DOHH2 (cell line): ENCODE measurements at regions not wholly inside any gene's neighbourhood (a gene's known extent, or its start where the extent isn't known, plus 50 kb on each side); places are given as distances from the start of the nearest gene placed in this dataset.

Experiments
- EZH2phosphoT487 ChIP-seq: fragments of 200-600 bp; sonication (generic); IDR thresholded peaks from 2 replicates; pipeline ENCODE4 v1.6.1; 2017; ENCODE audit warnings: borderline replicate concordance, mild to moderate bottlenecking, antibody characterized with exemption, low read length, moderate library complexity, mixed read lengths
- TF ChIP-seq, protein P1 (sequence below): fragments of 200-600 bp; sonication (generic); IDR thresholded peaks from one replicate; pipeline ENCODE4 v1.5.1; 2014; ENCODE audit warnings: antibody characterized with exemption, mild to moderate bottlenecking, low read depth, low read length; ENCODE audit not compliant: poor library complexity, severe bottlenecking

DNA sequence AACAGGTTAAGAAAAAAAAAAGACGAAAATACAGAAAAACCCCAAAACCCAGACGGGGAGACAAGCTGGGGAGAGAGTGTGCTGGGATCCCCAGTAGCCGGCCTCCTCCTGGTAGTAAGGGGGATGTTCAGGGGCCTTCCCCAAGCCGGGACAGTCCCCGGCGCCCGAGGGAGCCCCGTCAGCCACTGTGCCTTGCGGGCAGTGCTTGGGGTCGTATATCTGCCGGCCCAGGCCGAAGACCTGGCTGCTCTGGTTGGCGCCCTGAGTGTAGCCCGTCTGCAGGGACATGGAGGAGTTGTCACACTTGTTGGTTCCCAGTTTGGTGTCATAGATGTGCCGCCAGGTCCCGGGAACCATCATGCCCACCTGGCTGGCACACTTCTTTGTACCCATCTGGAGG is 287.2 kb upstream of the GADL1 start:
- TF ChIP-seq, protein P1, sequence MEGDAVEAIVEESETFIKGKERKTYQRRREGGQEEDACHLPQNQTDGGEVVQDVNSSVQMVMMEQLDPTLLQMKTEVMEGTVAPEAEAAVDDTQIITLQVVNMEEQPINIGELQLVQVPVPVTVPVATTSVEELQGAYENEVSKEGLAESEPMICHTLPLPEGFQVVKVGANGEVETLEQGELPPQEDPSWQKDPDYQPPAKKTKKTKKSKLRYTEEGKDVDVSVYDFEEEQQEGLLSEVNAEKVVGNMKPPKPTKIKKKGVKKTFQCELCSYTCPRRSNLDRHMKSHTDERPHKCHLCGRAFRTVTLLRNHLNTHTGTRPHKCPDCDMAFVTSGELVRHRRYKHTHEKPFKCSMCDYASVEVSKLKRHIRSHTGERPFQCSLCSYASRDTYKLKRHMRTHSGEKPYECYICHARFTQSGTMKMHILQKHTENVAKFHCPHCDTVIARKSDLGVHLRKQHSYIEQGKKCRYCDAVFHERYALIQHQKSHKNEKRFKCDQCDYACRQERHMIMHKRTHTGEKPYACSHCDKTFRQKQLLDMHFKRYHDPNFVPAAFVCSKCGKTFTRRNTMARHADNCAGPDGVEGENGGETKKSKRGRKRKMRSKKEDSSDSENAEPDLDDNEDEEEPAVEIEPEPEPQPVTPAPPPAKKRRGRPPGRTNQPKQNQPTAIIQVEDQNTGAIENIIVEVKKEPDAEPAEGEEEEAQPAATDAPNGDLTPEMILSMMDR: no peak
- TF ChIP-seq EZH2phosphoT487: no peak
